Astrocyte of the cerebellum (primary cell): ENCODE measurements at regions not wholly inside any gene's neighbourhood (a gene's known extent, or its start where the extent isn't known, plus 50 kb on each side); places are given as distances from the start of the nearest gene placed in this dataset.
A peak's percentile ranks its signal among the peaks of the same experiment; 100 is the strongest.

ENCODE experiments used
- DNase-seq: peaks from one replicate; pipeline ENCODE4 v3.0.0-alpha.2; 2011; ENCODE audit warnings: low read depth
- H3K4me3 ChIP-seq: 2 replicates; pipeline ENCODE4 v1.5.1; 2011; ENCODE audit warnings: mild to moderate bottlenecking, low read depth, low read length, moderate library complexity
- in situ Hi-C: cut with HindIII; loops from 2 replicates; pipeline ENCODE4 v1.10.0; 2017; ENCODE audit warnings: low sequenced_read_pairs
- TF ChIP-seq, protein P1 (sequence below): IDR thresholded peaks from 2 replicates; pipeline ENCODE4 v1.5.1; 2012; ENCODE audit warnings: low read length, low read depth, moderate library complexity, mild to moderate bottlenecking; ENCODE audit errors: missing control alignments

- TF ChIP-seq, protein P1, sequence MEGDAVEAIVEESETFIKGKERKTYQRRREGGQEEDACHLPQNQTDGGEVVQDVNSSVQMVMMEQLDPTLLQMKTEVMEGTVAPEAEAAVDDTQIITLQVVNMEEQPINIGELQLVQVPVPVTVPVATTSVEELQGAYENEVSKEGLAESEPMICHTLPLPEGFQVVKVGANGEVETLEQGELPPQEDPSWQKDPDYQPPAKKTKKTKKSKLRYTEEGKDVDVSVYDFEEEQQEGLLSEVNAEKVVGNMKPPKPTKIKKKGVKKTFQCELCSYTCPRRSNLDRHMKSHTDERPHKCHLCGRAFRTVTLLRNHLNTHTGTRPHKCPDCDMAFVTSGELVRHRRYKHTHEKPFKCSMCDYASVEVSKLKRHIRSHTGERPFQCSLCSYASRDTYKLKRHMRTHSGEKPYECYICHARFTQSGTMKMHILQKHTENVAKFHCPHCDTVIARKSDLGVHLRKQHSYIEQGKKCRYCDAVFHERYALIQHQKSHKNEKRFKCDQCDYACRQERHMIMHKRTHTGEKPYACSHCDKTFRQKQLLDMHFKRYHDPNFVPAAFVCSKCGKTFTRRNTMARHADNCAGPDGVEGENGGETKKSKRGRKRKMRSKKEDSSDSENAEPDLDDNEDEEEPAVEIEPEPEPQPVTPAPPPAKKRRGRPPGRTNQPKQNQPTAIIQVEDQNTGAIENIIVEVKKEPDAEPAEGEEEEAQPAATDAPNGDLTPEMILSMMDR, result no peak
- no peak for DNase-seq
- no peak overlapping the region for H3K4me3 ChIP-seq
- in situ Hi-C loops, result no loop called here
Measured at GRCh38 chr5:158610051-158610415, 489.7 kb downstream of the EBF1 start.

- TF ChIP-seq, protein P1, result no peak
- peak; percentile 85 for DNase-seq
- in situ Hi-C loops, result no loop called here
- H3K4me3 ChIP-seq, result no peak overlapping the region
Measured at GRCh38 chr5:158609333-158610050, 490.2 kb downstream of the EBF1 start.

GRCh38 chr5:158607088-158607487 is 492.6 kb downstream of the EBF1 start:
- TF ChIP-seq, protein P1, result no peak
- no peak for DNase-seq
- in situ Hi-C loops, result no loop called here
- no peak overlapping the region for H3K4me3 ChIP-seq

- in situ Hi-C loops, result no loop called here
- TF ChIP-seq, protein P1, result no peak
- no peak overlapping the region for H3K4me3 ChIP-seq
- DNase-seq, result no peak
Measured at GRCh38 chr5:158606233-158606632, 493.5 kb downstream of the EBF1 start.

- in situ Hi-C loops, result no loop called here
- TF ChIP-seq, protein P1, result no peak
Measured at GRCh38 chr5:158602981-158603380, 496.7 kb downstream of the EBF1 start.

GRCh38 chr5:158601118-158601517 is 498.6 kb downstream of the EBF1 start:
- H3K4me3 ChIP-seq, result no peak overlapping the region
- DNase-seq, result no peak
- in situ Hi-C loops, result no loop called here
- TF ChIP-seq, protein P1, result no peak

More at GRCh38 chr5:158602981-158603380, 496.7 kb downstream of the EBF1 start:
- H3K4me3 ChIP-seq, result no peak overlapping the region
- no peak for DNase-seq
